Mesendoderm (in vitro differentiated cells): ENCODE measurements at regions not wholly inside any gene's neighbourhood (a gene's known extent, or its start where the extent isn't known, plus 50 kb on each side); places are given as distances from the start of the nearest gene placed in this dataset.
A peak's percentile ranks its signal among the peaks of the same experiment; 100 is the strongest.

ENCODE experiments used
- DNase-seq: peaks from one replicate; pipeline ENCODE4 v3.0.0; 2013
- H2AK5ac ChIP-seq: 2 replicates; pipeline ENCODE4 v1.6.1; 2013; ENCODE audit warnings: low read length, inconsistent platforms
- H2BK120ac ChIP-seq: 2 replicates; pipeline ENCODE4 v1.6.1; 2013; ENCODE audit warnings: low read depth, mild to moderate bottlenecking, low read length, moderate library complexity, mixed read lengths
- H2BK15ac ChIP-seq: replicated peaks from 2 replicates; pipeline ENCODE4 v1.6.1; 2013; ENCODE audit warnings: low read depth, mild to moderate bottlenecking, moderate library complexity
- H2BK5ac ChIP-seq: 2 replicates; pipeline ENCODE4 v1.6.1; 2013; ENCODE audit warnings: low read length, inconsistent platforms
- H3K18ac ChIP-seq: 2 replicates; pipeline ENCODE4 v1.6.1; 2013; ENCODE audit warnings: mild to moderate bottlenecking, low read length, mixed read lengths
- H3K23ac ChIP-seq: one replicate; pipeline ENCODE4 v1.6.1; 2013; ENCODE audit warnings: low read length
- H3K27ac ChIP-seq: 2 replicates; pipeline ENCODE4 v1.5.1; 2013; ENCODE audit warnings: low read depth, mild to moderate bottlenecking, inconsistent platforms, low read length, moderate library complexity
- H3K27me3 ChIP-seq: 2 replicates; pipeline ENCODE4 v1.6.1; 2013; ENCODE audit warnings: low read length, control low read depth, mild to moderate bottlenecking, inconsistent platforms; ENCODE audit not compliant: insufficient read depth, poor library complexity
- H3K36me3 ChIP-seq: 2 replicates; pipeline ENCODE4 v1.6.1; 2013; ENCODE audit warnings: low read length, inconsistent platforms; ENCODE audit not compliant: control insufficient read depth, insufficient read depth
- H3K4ac ChIP-seq: one replicate; pipeline ENCODE4 v1.6.1; 2013; ENCODE audit warnings: low read depth, mild to moderate bottlenecking, low read length, moderate library complexity
- H3K4me1 ChIP-seq: 2 replicates; pipeline ENCODE4 v1.6.1; 2013; ENCODE audit warnings: low read depth, low read length, inconsistent platforms; ENCODE audit not compliant: control insufficient read depth
- H3K4me2 ChIP-seq: 2 replicates; pipeline ENCODE4 v1.6.1; 2013; ENCODE audit warnings: low read length
- H3K4me3 ChIP-seq: 2 replicates; pipeline ENCODE4 v1.5.1; 2013; ENCODE audit warnings: mild to moderate bottlenecking, low read length
- H3K56ac ChIP-seq: one replicate; pipeline ENCODE4 v1.6.1; 2013; ENCODE audit warnings: low read length
- H3K79me1 ChIP-seq: 2 replicates; pipeline ENCODE4 v1.6.1; 2013; ENCODE audit warnings: low read length, inconsistent platforms
- H3K79me2 ChIP-seq: 2 replicates; pipeline ENCODE4 v1.6.1; 2013; ENCODE audit warnings: mild to moderate bottlenecking, low read length; ENCODE audit not compliant: control insufficient read depth, insufficient read depth
- H3K9ac ChIP-seq: 2 replicates; pipeline ENCODE4 v1.6.1; 2013; ENCODE audit warnings: low read length, inconsistent platforms
- H4K5ac ChIP-seq: one replicate; pipeline ENCODE4 v1.6.1; 2013; ENCODE audit warnings: low read length
- H4K8ac ChIP-seq: one replicate; pipeline ENCODE4 v1.6.1; 2013; ENCODE audit warnings: low read depth, mild to moderate bottlenecking, control low read depth, low read length, moderate library complexity
- WGBS: extraction: QIAGEN DNeasy Blood & Tissue Kit; methylation state at CpG from one replicate; pipeline ENCODE4 v1.1.7; 2013; ENCODE audit warnings: low lambda C conversion rate, missing lambda C conversion rate; ENCODE audit not compliant: insufficient coverage; ENCODE audit errors: extremely low coverage; 5-methylcytosine and 5-hydroxymethylcytosine counted together

- H4K8ac ChIP-seq, result no peak overlapping the region
- H3K4me2 ChIP-seq, result no peak overlapping the region
- no peak overlapping the region for H2AK5ac ChIP-seq
- no peaks in the 10 kb centered on the region for H3K36me3 ChIP-seq
- no peak overlapping the region for H2BK15ac ChIP-seq
- H3K4ac ChIP-seq, result no peak overlapping the region
- no peak overlapping the region for H2BK5ac ChIP-seq
- no peaks in the 10 kb centered on the region for H3K27me3 ChIP-seq
- H3K4me1 ChIP-seq, result no peaks in the 10 kb centered on the region
- no peak overlapping the region for H3K27ac ChIP-seq
- no peak overlapping the region for H3K56ac ChIP-seq
- no peak overlapping the region for H3K4me3 ChIP-seq
- DNase-seq, result no peak
- no peak overlapping the region for H3K18ac ChIP-seq
- no peak overlapping the region for H2BK120ac ChIP-seq
- no peaks in the 10 kb centered on the region for H3K79me2 ChIP-seq
- no CpG with 5 or more reads among the region's 3 CpGs for WGBS
- no peak overlapping the region for H3K23ac ChIP-seq
- H3K9ac ChIP-seq, result no peak overlapping the region
- no peak overlapping the region for H4K5ac ChIP-seq
- H3K79me1 ChIP-seq, result no peaks in the 10 kb centered on the region
These were observed 108.4 kb upstream of the NREP start for GRCh38 chr5:111865356-111865755.

GRCh38 chr5:111863801-111864200 lies 106.8 kb upstream of the NREP start:
- Histone ChIP-seq H3K56ac (no peak overlapping the region), H2BK120ac (no peak overlapping the region), H3K9ac (no peak overlapping the region), H3K4me2 (no peak overlapping the region), H2BK15ac (no peak overlapping the region), H3K36me3 (no peaks in the 10 kb centered on the region), H3K27ac (no peak overlapping the region), H4K8ac (no peak overlapping the region), H3K4me3 (no peak overlapping the region), H3K18ac (no peak overlapping the region), H2BK5ac (no peak overlapping the region), H3K4me1 (no peaks in the 10 kb centered on the region), H4K5ac (no peak overlapping the region), H3K79me2 (no peaks in the 10 kb centered on the region), H3K23ac (no peak overlapping the region), H3K27me3 (no peaks in the 10 kb centered on the region), H3K79me1 (no peaks in the 10 kb centered on the region), H3K4ac (no peak overlapping the region), H2AK5ac (no peak overlapping the region)
- DNase-seq, result no peak
- no CpG with 5 or more reads among the region's 1 CpG for WGBS

GRCh38 chr5:111859533-111860270 lies 102.7 kb upstream of the NREP start:
- Histone ChIP-seq H2BK5ac (no peak overlapping the region), H3K18ac (no peak overlapping the region), H3K4me1 (peaks cover 5% of the 10 kb centered on the region), H3K9ac (no peak overlapping the region), H3K36me3 (no peaks in the 10 kb centered on the region), H2BK15ac (no peak overlapping the region), H3K4ac (no peak overlapping the region), H3K23ac (no peak overlapping the region), H3K4me2 (no peak overlapping the region), H2BK120ac (no peak overlapping the region), H4K8ac (no peak overlapping the region), H3K27ac (no peak overlapping the region), H2AK5ac (no peak overlapping the region), H3K79me2 (no peaks in the 10 kb centered on the region), H3K56ac (no peak overlapping the region), H3K79me1 (no peaks in the 10 kb centered on the region), H3K4me3 (no peak overlapping the region), H3K27me3 (no peaks in the 10 kb centered on the region), H4K5ac (no peak overlapping the region)
- WGBS, result no CpG with 5 or more reads among the region's 4 CpGs
- no peak for DNase-seq

GRCh38 chr5:111859031-111859430 lies 102.0 kb upstream of the NREP start:
- H3K4me2 ChIP-seq, result no peak overlapping the region
- H3K4me3 ChIP-seq, result no peak overlapping the region
- H3K79me2 ChIP-seq, result no peaks in the 10 kb centered on the region
- H3K23ac ChIP-seq, result no peak overlapping the region
- DNase-seq, result no peak
- H3K27ac ChIP-seq, result no peak overlapping the region
- no peaks in the 10 kb centered on the region for H3K36me3 ChIP-seq
- H3K4ac ChIP-seq, result no peak overlapping the region
- no peak overlapping the region for H2BK15ac ChIP-seq
- H3K18ac ChIP-seq, result no peak overlapping the region
- H2AK5ac ChIP-seq, result no peak overlapping the region
- no peak overlapping the region for H2BK5ac ChIP-seq
- no peak overlapping the region for H3K56ac ChIP-seq
- no peak overlapping the region for H4K5ac ChIP-seq
- H2BK120ac ChIP-seq, result no peak overlapping the region
- H3K4me1 ChIP-seq, result peaks cover 5% of the 10 kb centered on the region
- no peak overlapping the region for H3K9ac ChIP-seq
- no peak overlapping the region for H4K8ac ChIP-seq
- no peaks in the 10 kb centered on the region for H3K79me1 ChIP-seq
- no peaks in the 10 kb centered on the region for H3K27me3 ChIP-seq

- H2AK5ac ChIP-seq, result no peak overlapping the region
- no peak overlapping the region for H3K27ac ChIP-seq
- peaks cover 8% of the 10 kb centered on the region for H3K4me1 ChIP-seq
- H3K23ac ChIP-seq, result no peak overlapping the region
- no peak for DNase-seq
- no peak overlapping the region for H4K5ac ChIP-seq
- H3K79me2 ChIP-seq, result no peaks in the 10 kb centered on the region
- H3K4me3 ChIP-seq, result no peak overlapping the region
- H3K18ac ChIP-seq, result no peak overlapping the region
- H3K36me3 ChIP-seq, result no peaks in the 10 kb centered on the region
- H3K27me3 ChIP-seq, result no peaks in the 10 kb centered on the region
- H2BK15ac ChIP-seq, result no peak overlapping the region
- no peaks in the 10 kb centered on the region for H3K79me1 ChIP-seq
- no peak overlapping the region for H3K56ac ChIP-seq
- H3K4me2 ChIP-seq, result no peak overlapping the region
- no peak overlapping the region for H2BK5ac ChIP-seq
- H2BK120ac ChIP-seq, result peak overlapping the region; percentile 12
- H4K8ac ChIP-seq, result no peak overlapping the region
- H3K9ac ChIP-seq, result no peak overlapping the region
- no peak overlapping the region for H3K4ac ChIP-seq
These were observed 100.6 kb upstream of the NREP start for GRCh38 chr5:111857623-111858022.

- H3K23ac ChIP-seq, result no peak overlapping the region
- H4K8ac ChIP-seq, result no peak overlapping the region
- peaks cover 8% of the 10 kb centered on the region for H3K4me1 ChIP-seq
- H2BK120ac ChIP-seq, result no peak overlapping the region
- H3K79me2 ChIP-seq, result no peaks in the 10 kb centered on the region
- H3K27ac ChIP-seq, result no peak overlapping the region
- DNase-seq, result no peak
- H3K27me3 ChIP-seq, result no peaks in the 10 kb centered on the region
- no CpG with 5 or more reads among the region's 5 CpGs for WGBS
- H3K36me3 ChIP-seq, result no peaks in the 10 kb centered on the region
- H3K4me3 ChIP-seq, result no peak overlapping the region
- no peak overlapping the region for H3K4me2 ChIP-seq
- H2BK5ac ChIP-seq, result no peak overlapping the region
- H3K18ac ChIP-seq, result no peak overlapping the region
- no peaks in the 10 kb centered on the region for H3K79me1 ChIP-seq
- H3K4ac ChIP-seq, result peak overlapping the region; percentile 24
- no peak overlapping the region for H3K9ac ChIP-seq
- H3K56ac ChIP-seq, result peak overlapping the region; percentile 18
- peak overlapping the region; percentile 29 for H4K5ac ChIP-seq
- no peak overlapping the region for H2BK15ac ChIP-seq
- peak overlapping the region; percentile 43 for H2AK5ac ChIP-seq
These were observed 100.0 kb upstream of the NREP start for GRCh38 chr5:111856876-111857466.
